Ovary (tissue), 3 donors: ENCODE measurements at regions not wholly inside any gene's neighbourhood (a gene's known extent, or its start where the extent isn't known, plus 50 kb on each side); places are given as distances from the start of the nearest gene placed in this dataset.

Source experiments
- CTCF ChIP-seq, 3 donors: fragments of 450-650 bp in 2 of 3; fragments of 200-600 bp in 1 of 3; IDR thresholded peaks; one replicate each; pipeline versions ENCODE4 v1.5.1 to v1.8.0; 2016 to 2022; ENCODE audit warnings: antibody characterized with exemption in 3 of 3, mild to moderate bottlenecking in 1 of 3
- POLR2A ChIP-seq: fragments of 450-650 bp; IDR thresholded peaks from one replicate; pipeline ENCODE4 v1.6.1; 2017; ENCODE audit warnings: antibody characterized with exemption, mild to moderate bottlenecking, moderate library complexity
- donor health status: DM: no; HTN: no; CAD: no.

- TF ChIP-seq CTCF (IDR thresholded peaks at IDR 0.05) (no peak), POLR2A (no peak)
These were observed 620.0 kb upstream of the B3GALT2 start for GRCh38 chr1:193806079-193807048.
